ENCODE measurements at regions not wholly inside any gene's neighbourhood (a gene's known extent, or its start where the extent isn't known, plus 50 kb on each side); places are given as distances from the start of the nearest gene placed in this dataset.

GRCh38 chr5:73994963-73995362, 369.0 kb downstream of the ARHGEF28 start:
- Histone ChIP-seq H3K36me3 (ENCODE audit: control insufficient read depth, insufficient read depth, low read length) (no peaks in the 10 kb centered on the region), H3K27me3 (ENCODE audit: control insufficient read depth, insufficient read depth, low read length) (no peaks in the 10 kb centered on the region), H3K4me3 (ENCODE audit: low read depth, low read length) (no peak overlapping the region)
- no peak for DNase-seq (ENCODE audit: low read depth)
- TF ChIP-seq, protein P1, sequence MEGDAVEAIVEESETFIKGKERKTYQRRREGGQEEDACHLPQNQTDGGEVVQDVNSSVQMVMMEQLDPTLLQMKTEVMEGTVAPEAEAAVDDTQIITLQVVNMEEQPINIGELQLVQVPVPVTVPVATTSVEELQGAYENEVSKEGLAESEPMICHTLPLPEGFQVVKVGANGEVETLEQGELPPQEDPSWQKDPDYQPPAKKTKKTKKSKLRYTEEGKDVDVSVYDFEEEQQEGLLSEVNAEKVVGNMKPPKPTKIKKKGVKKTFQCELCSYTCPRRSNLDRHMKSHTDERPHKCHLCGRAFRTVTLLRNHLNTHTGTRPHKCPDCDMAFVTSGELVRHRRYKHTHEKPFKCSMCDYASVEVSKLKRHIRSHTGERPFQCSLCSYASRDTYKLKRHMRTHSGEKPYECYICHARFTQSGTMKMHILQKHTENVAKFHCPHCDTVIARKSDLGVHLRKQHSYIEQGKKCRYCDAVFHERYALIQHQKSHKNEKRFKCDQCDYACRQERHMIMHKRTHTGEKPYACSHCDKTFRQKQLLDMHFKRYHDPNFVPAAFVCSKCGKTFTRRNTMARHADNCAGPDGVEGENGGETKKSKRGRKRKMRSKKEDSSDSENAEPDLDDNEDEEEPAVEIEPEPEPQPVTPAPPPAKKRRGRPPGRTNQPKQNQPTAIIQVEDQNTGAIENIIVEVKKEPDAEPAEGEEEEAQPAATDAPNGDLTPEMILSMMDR (IDR thresholded peaks at IDR 0.05; ENCODE audit: insufficient read depth, low read length, poor library complexity, severe bottlenecking): no peak
